C4-2B (cell line): ENCODE measurements at regions not wholly inside any gene's neighbourhood (a gene's known extent, or its start where the extent isn't known, plus 50 kb on each side); places are given as distances from the start of the nearest gene placed in this dataset.

ENCODE experiments used
- CTCF ChIP-seq: fragments of 450-650 bp; conservative IDR thresholded peaks from 2 replicates; pipeline ENCODE4 v1.5.1; 2017; ENCODE audit warnings: mild to moderate bottlenecking
- ZFX ChIP-seq: fragments of 450-650 bp; IDR thresholded peaks from 2 replicates; pipeline ENCODE4 v1.6.1; 2017

- no peak for TF ChIP-seq CTCF
- TF ChIP-seq ZFX, result no peak
Measured at GRCh38 chr1:193614817-193615216, 428.4 kb upstream of the B3GALT2 start.
